HepG2 (cell line): ENCODE measurements at regions not wholly inside any gene's neighbourhood (a gene's known extent, or its start where the extent isn't known, plus 50 kb on each side); places are given as distances from the start of the nearest gene placed in this dataset.
"Not testable (repeated sequence)": the region's sequence is repeated elsewhere in the genome, so short reads cannot be mapped to it uniquely, and the experiment has no call there.

Experiments used
- ATAC-seq: fragments of 200-7000 bp; cut with Tn5 transposase; 3 replicates; pipeline ENCODE4 v1.9.1; 2020; ENCODE audit warnings: mild to moderate bottlenecking, moderate library complexity
- BruUV-seq: library from RNA; stranded (reverse); fragments of 400-500 nt; replicated peaks from 2 replicates; lab custom pipeline; 2021; lab: Mats Ljungman, UMichigan
- CTCF ChIA-PET: fragments of 300-600 bp; formaldehyde crosslinking; extraction: SDS; loops from one replicate; lab custom pipeline; 2021; ENCODE audit warnings: low total read pairs, inconsistent platforms, low intra/inter-chr PET ratio; lab: Yijun Ruan, JAX
- POLR2A ChIA-PET: fragments of 350-600 bp; sonication (Branson Sonifier 250); formaldehyde crosslinking; loops from one replicate; lab custom pipeline; 2020; ENCODE audit warnings: antibody characterized with exemption, inconsistent platforms; lab: Yijun Ruan, JAX
- DNase-seq: peaks from one replicate; pipeline ENCODE4 v3.0.0-alpha.2; 2015; ENCODE audit warnings: low spot score
- FAIRE-seq: peaks from 3 replicates; lab custom pipeline; 2011; peaks lifted over from hg19 to GRCh38; lab: Jason Lieb, UNC
- H2AFZ ChIP-seq: one replicate; pipeline ENCODE4 v1.6.1; 2011; ENCODE audit warnings: low read length, inconsistent platforms
- H3K27ac ChIP-seq: fragments of 300-600 bp; 3 replicates; pipeline ENCODE4 v1.8.0; 2011; ENCODE audit warnings: mixed run types, mild to moderate bottlenecking, mixed read lengths, low read length, inconsistent platforms; ENCODE audit not compliant: insufficient read depth; ENCODE audit errors: extremely low read length
- H3K27me3 ChIP-seq, 2 experiments: fragments of 200-600 bp in 1 of 2; 2 replicates in 1 of 2; 3 replicates in 1 of 2; pipeline versions ENCODE4 v1.6.0 to v1.8.0; 2011; ENCODE audit warnings: low read length in 2 of 2, mild to moderate bottlenecking in 2 of 2, moderate library complexity in 2 of 2, inconsistent platforms in 1 of 2; ENCODE audit not compliant: insufficient read depth in 2 of 2, control insufficient read depth in 1 of 2
- H3K36me3 ChIP-seq, 2 experiments: fragments of 200-600 bp in 1 of 2; replicated peaks in 1 of 2; 2 replicates in 1 of 2; 3 replicates in 1 of 2; pipeline versions ENCODE4 v1.5.1 to v1.8.0; 2011; ENCODE audit warnings: low read length in 2 of 2, inconsistent platforms in 1 of 2; ENCODE audit not compliant: insufficient read depth in 2 of 2, control insufficient read depth in 1 of 2
- H3K4me1 ChIP-seq: 2 replicates; pipeline ENCODE4 v1.5.1; 2012; ENCODE audit warnings: low read length, inconsistent platforms; ENCODE audit not compliant: insufficient read depth
- H3K4me2 ChIP-seq: 2 replicates; pipeline ENCODE4 v1.6.0; 2011; ENCODE audit warnings: low read depth, low read length, inconsistent platforms
- H3K4me3 ChIP-seq, 3 experiments: fragments of 200-600 bp in 1 of 3; sonication (generic), shearing (Covaris generic) in 1 of 3; replicated peaks in 1 of 3; 2 replicates each; pipeline ENCODE4 v1.5.1; 2011 to 2016; ENCODE audit warnings: low read length in 3 of 3, inconsistent platforms in 2 of 3, low read depth in 2 of 3, mild to moderate bottlenecking in 2 of 3, control low read depth in 1 of 3, mixed read lengths in 1 of 3; ENCODE audit not compliant: insufficient read depth in 1 of 3
- H3K79me2 ChIP-seq: one replicate; pipeline ENCODE4 v1.6.1; 2011; ENCODE audit warnings: low read length, inconsistent platforms; ENCODE audit not compliant: insufficient read depth
- H3K9ac ChIP-seq: 2 replicates; pipeline ENCODE4 v1.6.0; 2011; ENCODE audit warnings: mild to moderate bottlenecking, low read depth, low read length, inconsistent platforms; ENCODE audit not compliant: insufficient read depth
- H3K9me3 ChIP-seq: 2 replicates; pipeline ENCODE4 v1.5.1; 2012; ENCODE audit warnings: mild to moderate bottlenecking, low read length
- H4K20me1 ChIP-seq: 2 replicates; pipeline ENCODE4 v1.6.0; 2011; ENCODE audit warnings: inconsistent platforms, mild to moderate bottlenecking, low read length, moderate library complexity; ENCODE audit not compliant: insufficient read depth
- ZNF564 ChIP-seq: sonication (generic); formaldehyde crosslinking; IDR thresholded peaks from 2 replicates; pipeline ENCODE4 v1.8.1; 2023; ENCODE audit warnings: mild to moderate bottlenecking, missing genetic modification reagents
- WGBS: methylation state at CpG from one replicate; pipeline ENCODE4 v1.1.6; 2017; ENCODE audit warnings: low lambda C conversion rate; 5-methylcytosine and 5-hydroxymethylcytosine counted together
- in situ Hi-C: cut with HindIII; loops from 2 replicates; pipeline ENCODE4 v1.10.0; 2017; ENCODE audit warnings: low pct_unique_long_range_greater_than_20kb; ENCODE audit not compliant: extremely low pct_ligation_motif_present
- intact Hi-C: fragments of 100-400 bp; cut with micrococcal nuclease; formaldehyde crosslinking; loops from one replicate; pipeline ENCODE4 v1.10.0; 2022; ENCODE audit not compliant: unreplicated experiment
- TF ChIP-seq, protein P1 (sequence below): sonication (generic); formaldehyde crosslinking; conservative IDR thresholded peaks from 2 replicates; pipeline ENCODE4 v1.5.0; 2020; ENCODE audit warnings: missing genetic modification reagents

DNA sequence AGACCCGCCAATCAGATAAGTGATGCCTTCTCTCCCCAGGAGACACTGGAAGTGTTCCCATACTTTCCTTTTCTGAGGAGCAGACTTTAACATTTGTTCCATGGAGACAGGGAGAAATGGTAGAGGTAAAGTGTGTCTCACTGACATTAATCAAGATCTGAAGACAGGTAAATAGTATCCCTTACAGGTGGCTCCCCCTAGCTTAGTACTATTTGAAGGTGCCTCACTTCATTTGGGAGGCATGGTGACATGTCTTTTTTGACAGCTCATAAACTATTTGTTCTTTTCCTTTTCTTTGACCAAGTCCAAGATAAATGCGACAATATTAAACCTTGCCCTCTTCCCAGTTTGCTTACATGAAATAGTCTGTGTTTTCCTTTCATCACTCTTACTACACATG, 485.6 kb upstream of the IL12A start:
- ChIA-PET POLR2A (no interaction called here), CTCF (no interaction called here)
- TF ChIP-seq, protein P1, sequence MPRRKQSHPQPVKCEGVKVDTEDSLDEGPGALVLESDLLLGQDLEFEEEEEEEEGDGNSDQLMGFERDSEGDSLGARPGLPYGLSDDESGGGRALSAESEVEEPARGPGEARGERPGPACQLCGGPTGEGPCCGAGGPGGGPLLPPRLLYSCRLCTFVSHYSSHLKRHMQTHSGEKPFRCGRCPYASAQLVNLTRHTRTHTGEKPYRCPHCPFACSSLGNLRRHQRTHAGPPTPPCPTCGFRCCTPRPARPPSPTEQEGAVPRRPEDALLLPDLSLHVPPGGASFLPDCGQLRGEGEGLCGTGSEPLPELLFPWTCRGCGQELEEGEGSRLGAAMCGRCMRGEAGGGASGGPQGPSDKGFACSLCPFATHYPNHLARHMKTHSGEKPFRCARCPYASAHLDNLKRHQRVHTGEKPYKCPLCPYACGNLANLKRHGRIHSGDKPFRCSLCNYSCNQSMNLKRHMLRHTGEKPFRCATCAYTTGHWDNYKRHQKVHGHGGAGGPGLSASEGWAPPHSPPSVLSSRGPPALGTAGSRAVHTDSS (CRISPR knock-in tag): no peak
- TF ChIP-seq ZNF564 (CRISPR knock-in tag): no peak
- intact Hi-C loops (no loop called here), in situ Hi-C loops (no loop called here)
- no peaks in the 10 kb centered on the region for H3K4me1 ChIP-seq
- no peaks in the 10 kb centered on the region for H3K36me3 ChIP-seq
- ATAC-seq: no peak
- no peaks in the 10 kb centered on the region for H3K79me2 ChIP-seq
- H3K4me3 ChIP-seq: no peak overlapping the region
- 24% methylated on average over 2 of the region's 2 CpGs for WGBS
- no peaks in the 10 kb centered on the region for H3K9me3 ChIP-seq
- H3K4me2 ChIP-seq: no peak overlapping the region
- BruUV-seq: no TSS peak
- no peak overlapping the region for H2AFZ ChIP-seq
- no peak for DNase-seq
- no peak for FAIRE-seq
- no peak overlapping the region for H3K9ac ChIP-seq
- no peak overlapping the region for H3K27ac ChIP-seq
- no peaks in the 10 kb centered on the region for H3K27me3 ChIP-seq
- H4K20me1 ChIP-seq: no peaks in the 10 kb centered on the region

DNA sequence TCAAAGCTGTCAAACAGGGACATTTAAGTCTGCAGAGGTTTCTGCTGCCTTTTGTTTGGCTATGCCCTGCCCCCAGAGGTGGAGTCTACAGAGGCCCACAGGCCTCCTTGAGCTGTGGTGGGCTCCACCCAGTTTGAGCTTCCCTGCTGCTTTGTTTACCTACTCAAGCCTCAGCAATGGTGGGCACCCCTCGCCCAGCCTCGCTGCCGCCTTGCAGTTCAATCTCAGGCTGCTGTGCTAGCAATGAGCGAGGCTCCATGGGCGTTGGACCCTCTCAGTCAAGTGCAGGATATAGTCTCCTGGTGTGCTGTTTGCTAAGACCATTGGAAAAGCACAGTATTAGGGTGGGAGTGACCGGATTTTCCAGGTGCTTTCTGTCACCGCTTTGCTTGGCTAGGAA, 477.6 kb upstream of the IL12A start:
- H3K27me3 ChIP-seq, H3K36me3 ChIP-seq, H2AFZ ChIP-seq, intact Hi-C loops, CTCF ChIA-PET, H3K79me2 ChIP-seq, H4K20me1 ChIP-seq, H3K4me2 ChIP-seq, POLR2A ChIA-PET, H3K4me1 ChIP-seq, DNase-seq, ATAC-seq, FAIRE-seq, H3K9ac ChIP-seq, H3K4me3 ChIP-seq, H3K27ac ChIP-seq, BruUV-seq, in situ Hi-C loops, H3K9me3 ChIP-seq: not testable (repeated sequence)
- WGBS: 31% methylated on average over 3 of the region's 7 CpGs
